CD4-positive, CD25-positive, alpha-beta regulatory T cell (primary cell): ENCODE measurements at regions not wholly inside any gene's neighbourhood (a gene's known extent, or its start where the extent isn't known, plus 50 kb on each side); places are given as distances from the start of the nearest gene placed in this dataset.

Source experiments
- ATAC-seq, 2 donors: fragments of 150-1000 bp; cut with Tn5 transposase; one replicate each; pipeline ENCODE4 v1.10.0; 2021; ENCODE audit warnings: low read depth in 2 of 2, moderate number of reproducible peaks in 2 of 2, moderate library complexity in 1 of 2
- DNase-seq, 3 donors: peaks; one replicate each; pipeline versions ENCODE4 v3.0.0 to v3.0.0-alpha.2; 2012 to 2022; ENCODE audit warnings: mixed read lengths in 1 of 3
- H3K27ac ChIP-seq: one replicate; pipeline ENCODE4 v1.7.0; 2013; ENCODE audit warnings: mild to moderate bottlenecking, low read length; ENCODE audit not compliant: insufficient read depth, poor library complexity, severe bottlenecking
- H3K27me3 ChIP-seq: one replicate; pipeline ENCODE4 v1.7.0; 2013; ENCODE audit warnings: low read length; ENCODE audit not compliant: control insufficient read depth, insufficient read depth
- H3K36me3 ChIP-seq: one replicate; pipeline ENCODE4 v1.7.0; 2013; ENCODE audit warnings: mild to moderate bottlenecking, low read length, moderate library complexity; ENCODE audit not compliant: control insufficient read depth, insufficient read depth
- H3K4me1 ChIP-seq: 2 replicates; pipeline ENCODE4 v1.7.0; 2013; ENCODE audit warnings: mild to moderate bottlenecking, low read length; ENCODE audit not compliant: insufficient read depth, control insufficient read depth, poor library complexity, severe bottlenecking
- H3K4me3 ChIP-seq: one replicate; pipeline ENCODE4 v1.7.0; 2013; ENCODE audit warnings: low read depth, mild to moderate bottlenecking, low read length, moderate library complexity
- H3K9me3 ChIP-seq, 2 experiments: 1 replicate in 1 of 2; 2 replicates in 1 of 2; pipeline ENCODE4 v1.7.0; 2013; ENCODE audit warnings: low read length in 2 of 2, mild to moderate bottlenecking in 1 of 2, moderate library complexity in 1 of 2; ENCODE audit not compliant: control insufficient read depth in 2 of 2
- H3K27ac Mint-ChIP-seq, 3 donors: one replicate each; pipeline ENCODE4 v1.8.0; 2020 to 2022; ENCODE audit warnings: mild to moderate bottlenecking in 3 of 3, mixed read lengths in 3 of 3, moderate library complexity in 2 of 3
- H3K27me3 Mint-ChIP-seq: one replicate; pipeline ENCODE4 v1.8.0; 2022; ENCODE audit warnings: mild to moderate bottlenecking, mixed read lengths
- H3K36me3 Mint-ChIP-seq: one replicate; pipeline ENCODE4 v1.8.0; 2020; ENCODE audit warnings: mixed read lengths
- H3K4me1 Mint-ChIP-seq, 4 donors: one replicate each; pipeline ENCODE4 v1.8.0; 2020 to 2022; ENCODE audit warnings: mixed read lengths in 4 of 4, mild to moderate bottlenecking in 1 of 4
- H3K4me3 Mint-ChIP-seq, 4 donors: one replicate each; pipeline ENCODE4 v1.8.0; 2020 to 2022; ENCODE audit warnings: mild to moderate bottlenecking in 4 of 4, mixed read lengths in 4 of 4, moderate library complexity in 3 of 4
- H3K9me3 Mint-ChIP-seq, 7 donors: one replicate each; pipeline ENCODE4 v1.8.0; 2020 to 2022; ENCODE audit warnings: mixed read lengths in 7 of 7, mild to moderate bottlenecking in 3 of 7, moderate library complexity in 2 of 7

- DNase-seq (no peak), ATAC-seq (no peak)
- H3K4me3 Mint-ChIP-seq: no peak overlapping the region
- Histone ChIP-seq H3K4me1 (no peaks in the 10 kb centered on the region), H3K9me3 (no peaks in the 10 kb centered on the region), H3K27me3 (no peaks in the 10 kb centered on the region), H3K4me3 (no peak overlapping the region), H3K27ac (no peak overlapping the region), H3K36me3 (no peaks in the 10 kb centered on the region)
- peaks cover 4% of the 10 kb centered on the region for H3K27me3 Mint-ChIP-seq
- H3K36me3 Mint-ChIP-seq: no peaks in the 10 kb centered on the region
- H3K27ac Mint-ChIP-seq: no peak overlapping the region
- H3K9me3 Mint-ChIP-seq: peaks cover 0 to 5% (median 0%) of the 10 kb centered on the region in 7 donors
- H3K4me1 Mint-ChIP-seq: no peaks in the 10 kb centered on the region
Observed at GRCh38 chr9:3023449-3023848, 179.6 kb upstream of the PUM3 start.

- Mint-ChIP-seq H3K27ac (no peak overlapping the region), H3K4me1 (no peaks in the 10 kb centered on the region), H3K27me3 (peaks cover 4% of the 10 kb centered on the region), H3K36me3 (no peaks in the 10 kb centered on the region), H3K9me3 (peaks cover 0 to 5% (median 0%) of the 10 kb centered on the region in 7 donors), H3K4me3 (no peak overlapping the region)
- DNase-seq (no peak), ATAC-seq (no peak)
- no peaks in the 10 kb centered on the region for H3K27me3 ChIP-seq
- no peaks in the 10 kb centered on the region for H3K9me3 ChIP-seq
- no peak overlapping the region for H3K4me3 ChIP-seq
- no peak overlapping the region for H3K27ac ChIP-seq
- H3K4me1 ChIP-seq: no peaks in the 10 kb centered on the region
- no peaks in the 10 kb centered on the region for H3K36me3 ChIP-seq
Observed at GRCh38 chr9:3018691-3019230, 174.9 kb upstream of the PUM3 start.

GRCh38 chr9:3018071-3018470, 174.2 kb upstream of the PUM3 start:
- H3K4me1 ChIP-seq: no peaks in the 10 kb centered on the region
- ATAC-seq: no peak

GRCh38 chr9:3014178-3014577, 170.3 kb upstream of the PUM3 start:
- Histone ChIP-seq H3K36me3 (no peaks in the 10 kb centered on the region), H3K4me1 (no peaks in the 10 kb centered on the region), H3K27ac (no peak overlapping the region), H3K9me3 (no peaks in the 10 kb centered on the region), H3K4me3 (no peak overlapping the region), H3K27me3 (no peaks in the 10 kb centered on the region)
- no peaks in the 10 kb centered on the region for H3K4me1 Mint-ChIP-seq
- H3K9me3 Mint-ChIP-seq: peaks cover 0 to 5% (median 0%) of the 10 kb centered on the region in 7 donors
- H3K27ac Mint-ChIP-seq: no peak overlapping the region
- H3K4me3 Mint-ChIP-seq: no peak overlapping the region
- peaks cover 4% of the 10 kb centered on the region for H3K27me3 Mint-ChIP-seq
- ATAC-seq (no peak), DNase-seq (no peak)
- no peaks in the 10 kb centered on the region for H3K36me3 Mint-ChIP-seq

More at GRCh38 chr9:3018071-3018470, 174.2 kb upstream of the PUM3 start:
- H3K4me1 Mint-ChIP-seq: no peaks in the 10 kb centered on the region
- H3K4me3 ChIP-seq: no peak overlapping the region
- H3K4me3 Mint-ChIP-seq: no peak overlapping the region
- no peak overlapping the region for H3K27ac ChIP-seq
- H3K27me3 ChIP-seq: no peaks in the 10 kb centered on the region
- H3K9me3 Mint-ChIP-seq: peaks cover 0 to 5% (median 0%) of the 10 kb centered on the region in 7 donors
- DNase-seq: no peak
- no peaks in the 10 kb centered on the region for H3K9me3 ChIP-seq
- H3K36me3 Mint-ChIP-seq: no peaks in the 10 kb centered on the region
- H3K27me3 Mint-ChIP-seq: peaks cover 4% of the 10 kb centered on the region
- H3K27ac Mint-ChIP-seq: no peak overlapping the region
- H3K36me3 ChIP-seq: no peaks in the 10 kb centered on the region

GRCh38 chr9:3012842-3013241, 168.9 kb upstream of the PUM3 start:
- Mint-ChIP-seq H3K36me3 (no peaks in the 10 kb centered on the region), H3K27me3 (peaks cover 4% of the 10 kb centered on the region), H3K9me3 (peaks cover 0 to 5% (median 0%) of the 10 kb centered on the region in 7 donors), H3K4me3 (no peak overlapping the region), H3K27ac (no peak overlapping the region), H3K4me1 (no peaks in the 10 kb centered on the region)
- no peak overlapping the region for H3K27ac ChIP-seq
- ATAC-seq: no peak
- no peaks in the 10 kb centered on the region for H3K9me3 ChIP-seq
- no peak overlapping the region for H3K4me3 ChIP-seq
- H3K27me3 ChIP-seq: no peaks in the 10 kb centered on the region
- no peaks in the 10 kb centered on the region for H3K4me1 ChIP-seq
- no peaks in the 10 kb centered on the region for H3K36me3 ChIP-seq
- DNase-seq: no peak

GRCh38 chr9:3012245-3012644, 168.3 kb upstream of the PUM3 start:
- Mint-ChIP-seq H3K27me3 (peaks cover 4% of the 10 kb centered on the region), H3K36me3 (no peaks in the 10 kb centered on the region), H3K4me3 (no peak overlapping the region), H3K4me1 (no peaks in the 10 kb centered on the region), H3K27ac (no peak overlapping the region), H3K9me3 (peaks cover 0 to 5% (median 0%) of the 10 kb centered on the region in 7 donors)
- DNase-seq (no peak), ATAC-seq (no peak)
- Histone ChIP-seq H3K27ac (no peak overlapping the region), H3K27me3 (no peaks in the 10 kb centered on the region), H3K4me1 (no peaks in the 10 kb centered on the region), H3K4me3 (no peak overlapping the region), H3K36me3 (no peaks in the 10 kb centered on the region), H3K9me3 (no peaks in the 10 kb centered on the region)

GRCh38 chr9:3008091-3008490, 164.2 kb upstream of the PUM3 start:
- Mint-ChIP-seq H3K9me3 (peaks cover 0 to 5% (median 0%) of the 10 kb centered on the region in 7 donors), H3K4me3 (no peak overlapping the region), H3K4me1 (no peaks in the 10 kb centered on the region), H3K27ac (no peak overlapping the region), H3K27me3 (peaks cover 4% of the 10 kb centered on the region), H3K36me3 (no peaks in the 10 kb centered on the region)
- no peak for DNase-seq
- no peak overlapping the region for H3K27ac ChIP-seq
- no peaks in the 10 kb centered on the region for H3K4me1 ChIP-seq
- no peaks in the 10 kb centered on the region for H3K36me3 ChIP-seq
- H3K9me3 ChIP-seq: no peaks in the 10 kb centered on the region
- H3K27me3 ChIP-seq: no peaks in the 10 kb centered on the region
- H3K4me3 ChIP-seq: no peak overlapping the region
- ATAC-seq: no peak

- no peaks in the 10 kb centered on the region for H3K4me1 ChIP-seq
- no peaks in the 10 kb centered on the region for H3K36me3 ChIP-seq
- no peaks in the 10 kb centered on the region for H3K9me3 ChIP-seq
- H3K27ac ChIP-seq: no peak overlapping the region
- H3K9me3 Mint-ChIP-seq: peaks cover 0 to 5% (median 0%) of the 10 kb centered on the region in 7 donors
- peaks cover 4% of the 10 kb centered on the region for H3K27me3 Mint-ChIP-seq
- DNase-seq (no peak), ATAC-seq (no peak)
- no peaks in the 10 kb centered on the region for H3K4me1 Mint-ChIP-seq
- no peak overlapping the region for H3K4me3 ChIP-seq
- H3K36me3 Mint-ChIP-seq: no peaks in the 10 kb centered on the region
- no peak overlapping the region for H3K27ac Mint-ChIP-seq
- H3K4me3 Mint-ChIP-seq: no peak overlapping the region
- no peaks in the 10 kb centered on the region for H3K27me3 ChIP-seq
Observed at GRCh38 chr9:3007326-3007725, 163.4 kb upstream of the PUM3 start.
